Heart left ventricle (tissue), 16 donors: ENCODE measurements at regions not wholly inside any gene's neighbourhood (a gene's known extent, or its start where the extent isn't known, plus 50 kb on each side); places are given as distances from the start of the nearest gene placed in this dataset.

ENCODE experiments used
- ATAC-seq, 4 donors: fragments of 200-7000 bp; cut with Tn5 transposase; one replicate each; pipeline ENCODE4 v1.9.1; 2020 to 2022; ENCODE audit warnings: moderate library complexity in 4 of 4, mild to moderate bottlenecking in 3 of 4, moderate number of reproducible peaks in 1 of 4
- DNase-seq, 5 donors: peaks; one replicate each; pipeline ENCODE4 v3.0.0-alpha.2; 2020
- H3K27ac ChIP-seq, 12 donors: fragments of 200-600 bp; sonication (generic) in 4 of 12; one replicate each; pipeline versions ENCODE4 v1.5.0 to v1.8.0; 2016 to 2022; ENCODE audit warnings: mild to moderate bottlenecking in 2 of 12
- H3K27me3 ChIP-seq, 9 donors: fragments of 200-600 bp; sonication (generic) in 2 of 9; one replicate each; pipeline versions ENCODE4 v1.5.1 to v1.8.0; 2016 to 2022; ENCODE audit warnings: mild to moderate bottlenecking in 3 of 9
- H3K36me3 ChIP-seq, 9 donors: fragments of 200-600 bp; sonication (generic) in 2 of 9; one replicate each; pipeline versions ENCODE4 v1.5.0 to v1.8.0; 2018 to 2022; ENCODE audit warnings: mild to moderate bottlenecking in 2 of 9
- H3K4me1 ChIP-seq, 12 donors: fragments of 200-600 bp; sonication (generic) in 4 of 12; one replicate each; pipeline versions ENCODE4 v1.5.0 to v1.8.0; 2016 to 2022; ENCODE audit warnings: mild to moderate bottlenecking in 3 of 12
- H3K4me3 ChIP-seq, 12 donors: fragments of 200-600 bp; sonication (generic) in 4 of 12; one replicate each; pipeline versions ENCODE4 v1.5.0 to v1.8.0; 2017 to 2022; ENCODE audit warnings: mild to moderate bottlenecking in 9 of 12, moderate library complexity in 4 of 12
- H3K9me3 ChIP-seq, 12 donors: fragments of 200-600 bp; sonication (generic) in 4 of 12; one replicate each; pipeline versions ENCODE4 v1.5.0 to v1.8.0; 2016 to 2022; ENCODE audit warnings: mild to moderate bottlenecking in 1 of 12
- POLR2A ChIP-seq, 2 donors: fragments of 450-650 bp; IDR thresholded peaks; one replicate each; pipeline ENCODE4 v1.6.1; 2017; ENCODE audit warnings: antibody characterized with exemption in 2 of 2, mild to moderate bottlenecking in 2 of 2, moderate library complexity in 2 of 2
- WGBS, 4 donors: extraction: QIAGEN DNeasy Blood & Tissue Kit in 2 of 4; methylation state at CpG; one replicate each; pipeline versions ENCODE4 v1.1.5 to v1.1.7; 2013 to 2018; 5-methylcytosine and 5-hydroxymethylcytosine counted together
- intact Hi-C, 10 donors: fragments of 100-400 bp; cut with DNase I; formaldehyde crosslinking; loops; one replicate each; pipeline versions ENCODE4 v1.11.1 to v1.14.2; 2022
- TF ChIP-seq, protein P1 (sequence below), 12 donors: fragments of 200-600 bp; sonication (generic) in 4 of 12; IDR thresholded peaks; one replicate each; pipeline versions ENCODE4 v1.5.0 to v1.8.0; 2018 to 2022; ENCODE audit warnings: antibody characterized with exemption in 12 of 12, mild to moderate bottlenecking in 5 of 12
- donor health status: ischemic (EF 13 %, LVEDD 7.1; RV severe dilation, severe dysfunction).
- donor health status: healthy with polysubstance abuse.
- donor health status: DM: no; HTN: yes; CAD: no.
- donor health status: DM: no; HTN: no; CAD: no.
- donor health status: ischemic (EF 25% LVEDD 6.9; RV normal size, moderate dysfunction).
- donor health status: ischemic (EF 25% LVEDD 5.7; RV mildly dilated, moderate dysfunction).
- donor health status: healthy.
- donor health status: DM: yes; HTN: yes; CAD: no.
- donor health status: ischemic (EF 35%, LVEDD 5.7; RV mildly dilated, moderate dysfunction).
- donor health status: nonischemic (EF 11% LVEDD 7.7; RV severe dilation, severe dysfunction).
- donor health status: DM: yes; HTN: yes; CAD: no.
- donor health status: PGD.
- donor health status: ischemic (EF 29% LVEDD 5.4; RV normal size, mild dysfunction).
- donor health status: nonischemic (EF 23%, LVEDD 6.1; RV moderate dilation, normal function).

DNA sequence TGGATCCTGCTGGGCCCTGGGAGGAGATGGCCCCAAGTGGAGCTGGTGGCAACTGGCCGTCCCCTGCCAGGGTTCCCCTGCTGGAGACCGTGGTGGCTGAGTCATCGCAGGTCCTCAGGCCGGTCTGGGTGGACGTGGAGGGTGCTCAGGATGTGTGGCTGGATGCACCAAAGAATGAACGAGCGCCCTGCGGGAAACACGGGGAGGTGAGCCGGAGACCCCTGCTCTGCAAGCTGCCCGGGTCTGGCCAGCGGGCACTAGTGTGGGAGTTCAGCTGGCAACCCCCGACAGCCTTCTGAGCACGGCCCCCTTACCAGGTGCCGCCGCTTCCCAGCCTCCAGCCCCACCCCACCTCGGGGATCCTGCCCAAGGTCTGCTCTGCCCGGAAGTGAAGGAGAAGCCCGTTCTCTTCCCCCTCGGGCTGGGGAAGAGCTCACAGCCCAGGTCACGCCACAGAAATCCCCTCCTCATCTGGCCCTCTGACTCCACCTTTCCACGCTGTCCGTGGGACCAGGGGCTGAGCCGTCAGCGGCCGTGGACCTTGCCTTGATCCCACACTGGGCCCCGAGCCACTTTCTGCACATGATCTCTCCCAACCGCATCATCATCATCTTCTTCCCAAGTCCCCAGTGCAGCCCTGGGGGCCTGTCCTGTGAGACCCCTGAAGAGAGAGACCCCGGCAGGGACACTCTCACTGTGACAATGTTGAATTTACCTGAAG lies 165.5 kb downstream of the KIF26A start:
- no peak overlapping the region for H3K4me3 ChIP-seq
- H3K4me1 ChIP-seq: peaks cover 0 to 6% (median 0%) of the 10 kb centered on the region in 12 donors
- ATAC-seq: no peak
- peaks cover 0 to 4% (median 0%) of the 10 kb centered on the region in 9 donors for H3K27me3 ChIP-seq
- intact Hi-C loops: no loop called here
- H3K27ac ChIP-seq: no peak overlapping the region
- 86 to 92% (median 88%) methylated on average over 29 of the region's 29 CpGs for WGBS, 4 donors
- peak in 2 of 5 donors; percentile 16 to 59 for DNase-seq
- H3K36me3 ChIP-seq: no peaks in the 10 kb centered on the region
- TF ChIP-seq, protein P1, sequence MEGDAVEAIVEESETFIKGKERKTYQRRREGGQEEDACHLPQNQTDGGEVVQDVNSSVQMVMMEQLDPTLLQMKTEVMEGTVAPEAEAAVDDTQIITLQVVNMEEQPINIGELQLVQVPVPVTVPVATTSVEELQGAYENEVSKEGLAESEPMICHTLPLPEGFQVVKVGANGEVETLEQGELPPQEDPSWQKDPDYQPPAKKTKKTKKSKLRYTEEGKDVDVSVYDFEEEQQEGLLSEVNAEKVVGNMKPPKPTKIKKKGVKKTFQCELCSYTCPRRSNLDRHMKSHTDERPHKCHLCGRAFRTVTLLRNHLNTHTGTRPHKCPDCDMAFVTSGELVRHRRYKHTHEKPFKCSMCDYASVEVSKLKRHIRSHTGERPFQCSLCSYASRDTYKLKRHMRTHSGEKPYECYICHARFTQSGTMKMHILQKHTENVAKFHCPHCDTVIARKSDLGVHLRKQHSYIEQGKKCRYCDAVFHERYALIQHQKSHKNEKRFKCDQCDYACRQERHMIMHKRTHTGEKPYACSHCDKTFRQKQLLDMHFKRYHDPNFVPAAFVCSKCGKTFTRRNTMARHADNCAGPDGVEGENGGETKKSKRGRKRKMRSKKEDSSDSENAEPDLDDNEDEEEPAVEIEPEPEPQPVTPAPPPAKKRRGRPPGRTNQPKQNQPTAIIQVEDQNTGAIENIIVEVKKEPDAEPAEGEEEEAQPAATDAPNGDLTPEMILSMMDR (IDR thresholded peaks at IDR 0.05): no peak
- TF ChIP-seq POLR2A (IDR thresholded peaks at IDR 0.05): no peak
- no peaks in the 10 kb centered on the region for H3K9me3 ChIP-seq

DNA sequence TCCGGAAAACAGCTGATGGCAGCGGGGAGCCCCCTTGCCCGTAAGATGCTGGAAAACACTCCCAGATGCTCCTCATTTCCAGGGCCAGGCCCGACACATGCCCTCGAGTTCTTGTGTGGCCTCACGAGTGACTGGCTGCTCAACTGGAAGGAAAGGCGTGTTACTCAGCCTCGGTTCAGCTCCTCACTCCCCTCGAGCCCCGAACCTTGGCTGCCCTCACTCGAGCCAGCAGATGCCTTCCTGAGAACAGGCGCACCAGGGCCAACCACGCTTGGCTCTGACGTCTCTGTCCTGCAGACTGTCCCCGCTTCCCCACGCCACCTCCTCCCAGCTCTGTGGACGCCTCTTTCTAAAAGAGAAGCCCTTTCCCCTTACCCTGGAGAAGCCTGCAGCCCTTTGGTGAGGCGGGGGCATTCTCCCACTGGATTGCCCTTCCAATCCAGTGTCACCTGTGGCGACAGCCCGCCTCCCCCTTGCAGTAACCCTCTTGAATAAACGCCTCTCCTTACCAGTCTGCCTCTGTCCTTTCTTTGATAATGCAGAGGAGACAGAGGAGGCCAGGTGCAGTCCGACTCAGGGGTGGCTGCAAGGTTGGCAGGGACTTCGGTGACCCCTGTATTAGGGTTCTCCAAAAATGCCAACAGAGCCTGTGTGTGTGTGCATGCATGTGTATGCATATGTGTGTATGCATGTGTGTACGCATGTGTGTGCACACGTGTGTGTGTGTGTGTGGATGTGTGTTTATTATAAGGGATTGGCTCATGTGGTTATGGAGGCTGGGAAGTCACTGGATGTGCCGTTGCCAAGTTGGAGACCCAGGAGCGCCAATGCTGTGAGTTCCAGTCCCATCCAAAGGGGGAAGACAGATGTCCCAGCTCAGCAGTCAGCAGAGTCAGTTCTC lies 166.3 kb downstream of the KIF26A start:
- Histone ChIP-seq H3K9me3 (no peaks in the 10 kb centered on the region), H3K27me3 (peaks cover 0 to 4% (median 0%) of the 10 kb centered on the region in 9 donors), H3K36me3 (no peaks in the 10 kb centered on the region), H3K4me1 (peaks cover 0 to 4% (median 0%) of the 10 kb centered on the region in 12 donors), H3K27ac (no peak overlapping the region), H3K4me3 (no peak overlapping the region)
- WGBS, 4 donors: 72 to 79% (median 73%) methylated on average over 26 to 27 of the region's 27 CpGs
- intact Hi-C loops: no loop called here
- peak in 2 of 4 donors; percentile 27 to 56 for ATAC-seq
- TF ChIP-seq, protein P1 (IDR thresholded peaks at IDR 0.05): no peak
- no peak for TF ChIP-seq POLR2A (IDR thresholded peaks at IDR 0.05)
- DNase-seq: peak in 2 of 5 donors; percentile 18 to 53

DNA sequence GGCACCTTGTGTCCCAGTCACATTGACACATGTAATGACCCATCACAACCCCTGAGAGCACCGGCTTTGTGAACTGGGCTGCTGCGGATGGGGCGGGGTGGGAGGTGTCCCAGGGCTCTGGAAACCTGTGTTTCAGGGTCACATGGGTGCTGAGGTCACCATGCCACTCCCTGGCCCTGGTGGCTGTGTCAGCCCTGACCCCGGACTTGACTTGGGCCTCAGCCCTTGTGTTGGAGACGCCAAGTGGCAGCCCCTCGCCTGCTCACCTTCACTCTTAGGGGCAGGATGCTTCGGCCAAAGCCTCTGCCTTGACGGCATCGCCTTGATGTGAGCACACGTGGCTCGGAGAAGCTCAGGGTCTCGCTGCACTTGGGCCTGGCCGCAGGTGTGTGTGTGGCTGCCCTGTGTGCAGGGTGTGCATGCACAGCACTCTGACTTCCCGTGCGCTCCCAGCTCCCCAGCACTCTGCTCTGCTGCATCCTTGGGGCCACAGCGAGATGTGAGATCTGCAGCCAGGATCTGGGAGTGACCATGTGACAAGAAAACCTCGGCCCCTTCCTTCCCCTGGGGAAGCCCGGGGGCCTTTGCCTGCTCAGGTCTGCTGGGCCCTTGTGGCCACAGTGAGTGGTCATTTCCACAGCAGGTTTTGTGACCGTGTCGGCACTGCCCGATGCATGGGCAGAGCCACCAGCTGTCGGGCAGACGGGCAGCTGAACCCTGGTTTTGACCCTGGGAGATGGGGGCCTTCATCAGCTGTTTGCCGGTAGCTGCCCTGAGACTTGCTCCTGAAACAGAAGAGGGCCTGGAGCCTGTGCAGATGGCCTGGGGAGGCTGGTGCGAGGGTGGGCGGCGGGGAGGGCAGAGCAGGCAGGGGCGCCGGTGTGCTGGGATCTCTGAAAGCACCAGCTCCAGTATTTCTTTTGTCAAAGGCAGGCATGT lies 167.4 kb downstream of the KIF26A start:
- 83 to 92% (median 87%) methylated on average over 12 to 29 of the region's 29 CpGs for WGBS, 4 donors
- Histone ChIP-seq H3K4me1 (no peaks in the 10 kb centered on the region), H3K27me3 (peaks cover 0 to 4% (median 0%) of the 10 kb centered on the region in 9 donors), H3K4me3 (no peak overlapping the region), H3K36me3 (no peaks in the 10 kb centered on the region), H3K27ac (no peak overlapping the region), H3K9me3 (peaks cover 0 to under 1% (median 0%) of the 10 kb centered on the region in 12 donors)
- intact Hi-C loops: no loop called here
- DNase-seq: peak in 3 of 5 donors; percentile 9 to 48 (median 19)
- no peak for ATAC-seq
- TF ChIP-seq, protein P1 (IDR thresholded peaks at IDR 0.05): no peak
- TF ChIP-seq POLR2A (IDR thresholded peaks at IDR 0.05): no peak
